IMR-90 (cell line): ENCODE measurements at regions not wholly inside any gene's neighbourhood (a gene's known extent, or its start where the extent isn't known, plus 50 kb on each side); places are given as distances from the start of the nearest gene placed in this dataset.

Experiments
- ATAC-seq: fragments of 200-7000 bp; cut with Tn5 transposase; 2 replicates; pipeline ENCODE4 v1.9.1; 2020; ENCODE audit warnings: low read depth, mild to moderate bottlenecking, moderate library complexity
- BruUV-seq: library from RNA; stranded (reverse); fragments of 400-500 nt; replicated peaks from 2 replicates; lab custom pipeline; 2021; lab: Mats Ljungman, UMichigan
- CTCF ChIA-PET: fragments of 300-600 bp; formaldehyde crosslinking; extraction: SDS; loops from one replicate; lab custom pipeline; 2021; ENCODE audit warnings: antibody characterized with exemption; lab: Yijun Ruan, JAX
- POLR2A ChIA-PET: fragments of 300-600 bp; sonication (Branson Sonifier 250); formaldehyde crosslinking; loops from one replicate; lab custom pipeline; 2022; ENCODE audit warnings: antibody characterized with exemption; ENCODE audit not compliant: unreplicated experiment; lab: Charles Lee
- DNase-seq: peaks from one replicate; pipeline ENCODE4 v3.0.0; 2013
- H2AFZ ChIP-seq: replicated peaks from 2 replicates; pipeline ENCODE3; 2013; ENCODE audit warnings: low read length, mild to moderate bottlenecking; ENCODE audit not compliant: poor library complexity
- H2AK5ac ChIP-seq: 2 replicates; pipeline ENCODE4 v1.6.1; 2013; ENCODE audit warnings: low read depth, low read length, inconsistent platforms
- H2AK9ac ChIP-seq: replicated peaks from 2 replicates; pipeline ENCODE3; 2013; ENCODE audit warnings: mild to moderate bottlenecking, low read depth, low read length, moderate library complexity; ENCODE audit not compliant: poor library complexity
- H2BK120ac ChIP-seq: 2 replicates; pipeline ENCODE4 v1.6.1; 2013; ENCODE audit warnings: low read depth, low read length, inconsistent platforms
- H2BK15ac ChIP-seq: 3 replicates; pipeline ENCODE4 v1.6.1; 2013; ENCODE audit warnings: low read depth, low read length, inconsistent platforms
- H2BK20ac ChIP-seq: 2 replicates; pipeline ENCODE4 v1.6.1; 2013; ENCODE audit warnings: low read depth, mild to moderate bottlenecking, inconsistent platforms, low read length, moderate library complexity
- H2BK5ac ChIP-seq: 2 replicates; pipeline ENCODE4 v1.6.1; 2013; ENCODE audit warnings: mild to moderate bottlenecking, low read depth, low read length, inconsistent platforms; ENCODE audit not compliant: poor library complexity, severe bottlenecking
- H3K14ac ChIP-seq: replicated peaks from 2 replicates; pipeline ENCODE4 v1.6.1; 2013; ENCODE audit warnings: low read depth, low read length, inconsistent platforms
- H3K18ac ChIP-seq: 2 replicates; pipeline ENCODE4 v1.6.1; 2013; ENCODE audit warnings: low read depth, low read length, control low read depth
- H3K23ac ChIP-seq: 2 replicates; pipeline ENCODE4 v1.6.1; 2013; ENCODE audit warnings: low read depth, low read length, inconsistent platforms
- H3K27ac ChIP-seq: 2 replicates; pipeline ENCODE4 v1.5.1; 2013; ENCODE audit warnings: mild to moderate bottlenecking, control low read depth, low read length; ENCODE audit not compliant: insufficient read depth
- H3K27me3 ChIP-seq: 2 replicates; pipeline ENCODE4 v1.6.1; 2013; ENCODE audit warnings: low read length; ENCODE audit not compliant: control insufficient read depth, insufficient read depth
- H3K36me3 ChIP-seq: 2 replicates; pipeline ENCODE4 v1.6.1; 2013; ENCODE audit warnings: low read length, mixed read lengths; ENCODE audit not compliant: control insufficient read depth, insufficient read depth
- H3K4ac ChIP-seq: 2 replicates; pipeline ENCODE4 v1.6.1; 2013; ENCODE audit warnings: low read depth, low read length, inconsistent platforms
- H3K4me1 ChIP-seq: 2 replicates; pipeline ENCODE4 v1.6.1; 2013; ENCODE audit warnings: low read length, mixed read lengths; ENCODE audit not compliant: control insufficient read depth, insufficient read depth
- H3K4me2 ChIP-seq: 2 replicates; pipeline ENCODE4 v1.6.1; 2013; ENCODE audit warnings: low read depth, mild to moderate bottlenecking, control low read depth, low read length, moderate library complexity
- H3K4me3 ChIP-seq: 2 replicates; pipeline ENCODE4 v1.5.1; 2013; ENCODE audit warnings: low read depth, mild to moderate bottlenecking, control low read depth, low read length, moderate library complexity; ENCODE audit not compliant: insufficient read depth
- H3K56ac ChIP-seq: 2 replicates; pipeline ENCODE4 v1.6.1; 2013; ENCODE audit warnings: low read length, inconsistent platforms; ENCODE audit not compliant: insufficient read depth; ENCODE audit errors: extremely low read depth
- H3K79me1 ChIP-seq, 2 experiments: 2 replicates each; pipeline ENCODE4 v1.6.1; 2013; ENCODE audit warnings: low read length in 2 of 2, inconsistent platforms in 1 of 2, low read depth in 1 of 2
- H3K9ac ChIP-seq: 2 replicates; pipeline ENCODE4 v1.6.1; 2013; ENCODE audit warnings: low read depth, low read length, control low read depth
- H3K9me1 ChIP-seq: 2 replicates; pipeline ENCODE4 v1.6.1; 2013; ENCODE audit warnings: low read length, inconsistent platforms; ENCODE audit not compliant: insufficient read depth
- H3K9me3 ChIP-seq: 2 replicates; pipeline ENCODE4 v1.6.1; 2013; ENCODE audit warnings: low read length; ENCODE audit not compliant: control insufficient read depth, insufficient read depth
- H4K20me1 ChIP-seq: 2 replicates; pipeline ENCODE4 v1.6.1; 2013; ENCODE audit warnings: low read length, inconsistent platforms; ENCODE audit not compliant: insufficient read depth
- H4K5ac ChIP-seq: 2 replicates; pipeline ENCODE4 v1.6.1; 2013; ENCODE audit warnings: mild to moderate bottlenecking, low read depth, low read length, control low read depth
- H4K8ac ChIP-seq, 2 experiments: 2 replicates each; pipeline ENCODE4 v1.6.1; 2013; ENCODE audit warnings: low read depth in 2 of 2, low read length in 2 of 2, control low read depth in 1 of 2, inconsistent platforms in 1 of 2
- H4K91ac ChIP-seq: 2 replicates; pipeline ENCODE4 v1.6.1; 2013; ENCODE audit warnings: low read depth, low read length, inconsistent platforms; ENCODE audit not compliant: insufficient read depth
- CEBPB ChIP-seq: IDR thresholded peaks from 2 replicates; pipeline ENCODE4 v1.6.1; 2012; ENCODE audit warnings: low read depth, low read length, improper control_type of control experiment
- NFE2L2 ChIP-seq: fragments of 150-350 bp; IDR thresholded peaks from 2 replicates; pipeline ENCODE4 v1.6.1; 2016; ENCODE audit warnings: low read depth, mild to moderate bottlenecking, low read length
- RCOR1 ChIP-seq: IDR thresholded peaks from 2 replicates; pipeline ENCODE4 v1.6.1; 2012; ENCODE audit warnings: mild to moderate bottlenecking, low read length, improper control_type of control experiment; ENCODE audit not compliant: insufficient replicate concordance
- RFX5 ChIP-seq: IDR thresholded peaks from 2 replicates; pipeline ENCODE4 v1.8.0; 2012; ENCODE audit warnings: low read depth, mild to moderate bottlenecking, low read length, moderate library complexity
- WGBS, 2 experiments: methylation state at CpG; one replicate each; pipeline versions ENCODE4 v1.1.5 to v1.1.7; 2013; ENCODE audit warnings: missing lambda C conversion rate in 2 of 2; ENCODE audit not compliant: insufficient read length in 1 of 2; ENCODE audit errors: extremely low coverage in 2 of 2; 5-methylcytosine and 5-hydroxymethylcytosine counted together
- dilution Hi-C: fragments of 300-500 bp; cut with HindIII; formaldehyde crosslinking; loops from one replicate; pipeline ENCODE4 v1.14.3; 2018; ENCODE audit warnings: low sequenced_read_pairs; ENCODE audit not compliant: unreplicated experiment
- in situ Hi-C: fragments of 300-500 bp; cut with MboI; formaldehyde crosslinking; loops from 3 replicates; pipeline ENCODE4 v1.14.3; 2019; ENCODE audit warnings: low sequenced_read_pairs, inconsistent platforms, mixed read lengths
- intact Hi-C: fragments of 100-400 bp; cut with micrococcal nuclease; formaldehyde crosslinking; loops from 2 replicates; pipeline ENCODE4 v1.10.0; 2022
- TF ChIP-seq, protein P1 (sequence below): conservative IDR thresholded peaks from 2 replicates; pipeline ENCODE4 v1.5.1; 2012; ENCODE audit warnings: mild to moderate bottlenecking, low read depth, low read length, improper control_type of control experiment

DNA sequence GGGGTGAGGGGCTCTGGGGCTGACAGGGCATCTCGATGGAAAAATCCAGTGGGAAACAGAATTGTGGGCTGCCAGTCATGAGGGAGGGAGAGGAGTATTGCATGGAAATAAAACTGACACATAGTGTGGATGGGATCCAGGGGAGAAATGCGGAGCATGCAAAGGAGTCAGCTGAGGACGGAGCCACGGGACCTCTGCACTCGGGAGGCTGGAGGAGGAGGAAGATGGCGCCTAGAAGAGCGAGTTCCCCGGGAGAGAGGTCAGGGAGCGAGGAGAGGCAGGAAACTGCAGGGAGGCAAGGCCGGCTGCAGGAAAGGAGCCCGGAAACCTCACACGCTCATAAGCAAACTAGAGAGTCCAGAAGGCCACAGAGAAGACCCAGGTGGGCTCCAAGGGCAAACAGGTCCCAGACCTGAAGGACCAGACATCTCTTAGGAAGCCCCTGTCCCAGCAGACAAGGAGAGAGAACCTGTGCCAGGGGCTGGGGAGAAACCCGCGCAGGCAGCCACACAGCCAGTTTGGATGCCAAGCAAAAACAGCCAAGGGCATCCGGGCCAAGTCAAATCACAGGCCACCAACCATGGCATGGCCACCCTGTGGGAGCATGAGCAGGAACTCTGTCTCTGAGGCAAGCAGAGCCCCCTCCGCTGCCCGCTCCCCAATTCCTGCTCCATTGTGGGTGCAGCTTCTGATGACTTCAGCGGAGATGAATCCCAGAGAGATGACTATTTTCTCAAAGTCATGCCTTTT, 218.8 kb upstream of the ID2 start:
- BruUV-seq: no TSS peak

More for the DNA sequence above, 218.8 kb upstream of the ID2 start:
- H3K4me1 ChIP-seq: no peaks in the 10 kb centered on the region
- H4K8ac ChIP-seq: no peak overlapping the region
- no peak overlapping the region for H3K4me3 ChIP-seq
- TF ChIP-seq RFX5 (no peak), NFE2L2 (no peak), CEBPB (no peak), RCOR1 (no peak)
- TF ChIP-seq, protein P1, sequence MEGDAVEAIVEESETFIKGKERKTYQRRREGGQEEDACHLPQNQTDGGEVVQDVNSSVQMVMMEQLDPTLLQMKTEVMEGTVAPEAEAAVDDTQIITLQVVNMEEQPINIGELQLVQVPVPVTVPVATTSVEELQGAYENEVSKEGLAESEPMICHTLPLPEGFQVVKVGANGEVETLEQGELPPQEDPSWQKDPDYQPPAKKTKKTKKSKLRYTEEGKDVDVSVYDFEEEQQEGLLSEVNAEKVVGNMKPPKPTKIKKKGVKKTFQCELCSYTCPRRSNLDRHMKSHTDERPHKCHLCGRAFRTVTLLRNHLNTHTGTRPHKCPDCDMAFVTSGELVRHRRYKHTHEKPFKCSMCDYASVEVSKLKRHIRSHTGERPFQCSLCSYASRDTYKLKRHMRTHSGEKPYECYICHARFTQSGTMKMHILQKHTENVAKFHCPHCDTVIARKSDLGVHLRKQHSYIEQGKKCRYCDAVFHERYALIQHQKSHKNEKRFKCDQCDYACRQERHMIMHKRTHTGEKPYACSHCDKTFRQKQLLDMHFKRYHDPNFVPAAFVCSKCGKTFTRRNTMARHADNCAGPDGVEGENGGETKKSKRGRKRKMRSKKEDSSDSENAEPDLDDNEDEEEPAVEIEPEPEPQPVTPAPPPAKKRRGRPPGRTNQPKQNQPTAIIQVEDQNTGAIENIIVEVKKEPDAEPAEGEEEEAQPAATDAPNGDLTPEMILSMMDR: no peak
- no peaks in the 10 kb centered on the region for H3K79me1 ChIP-seq
- no peak overlapping the region for H2BK5ac ChIP-seq
- H3K9me1 ChIP-seq: no peaks in the 10 kb centered on the region
- no peak overlapping the region for H4K5ac ChIP-seq
- no peak overlapping the region for H2BK120ac ChIP-seq
- POLR2A ChIA-PET: no interaction called here
- H3K4ac ChIP-seq: no peak overlapping the region
- CTCF ChIA-PET: no interaction called here
- no peak overlapping the region for H2AFZ ChIP-seq
- dilution Hi-C loops: no loop called here
- intact Hi-C loops: no loop called here
- WGBS, 2 experiments: 72% methylated on average over 7 of the region's 18 CpGs; no CpG with 5 or more reads in 1 of the 2 experiments
- H3K27ac ChIP-seq: no peak overlapping the region
- no peak overlapping the region for H2AK5ac ChIP-seq
- no peak for DNase-seq
- no peak overlapping the region for H3K14ac ChIP-seq
- H2BK15ac ChIP-seq: no peak overlapping the region
- peaks cover 12% of the 10 kb centered on the region for H3K27me3 ChIP-seq
- H3K18ac ChIP-seq: no peak overlapping the region
- no peak overlapping the region for H3K56ac ChIP-seq
- H4K20me1 ChIP-seq: no peaks in the 10 kb centered on the region
- in situ Hi-C loops: no loop called here
- no peaks in the 10 kb centered on the region for H3K36me3 ChIP-seq
- H2BK20ac ChIP-seq: no peak overlapping the region
- no peak overlapping the region for H3K4me2 ChIP-seq
- H3K23ac ChIP-seq: no peak overlapping the region
- ATAC-seq: no peak
- no peak overlapping the region for H2AK9ac ChIP-seq
- H3K9me3 ChIP-seq: no peaks in the 10 kb centered on the region
- H3K9ac ChIP-seq: no peak overlapping the region
- no peak overlapping the region for H4K91ac ChIP-seq
